ENCODE measurements at regions not wholly inside any gene's neighbourhood (a gene's known extent, or its start where the extent isn't known, plus 50 kb on each side); places are given as distances from the start of the nearest gene placed in this dataset.

DNA sequence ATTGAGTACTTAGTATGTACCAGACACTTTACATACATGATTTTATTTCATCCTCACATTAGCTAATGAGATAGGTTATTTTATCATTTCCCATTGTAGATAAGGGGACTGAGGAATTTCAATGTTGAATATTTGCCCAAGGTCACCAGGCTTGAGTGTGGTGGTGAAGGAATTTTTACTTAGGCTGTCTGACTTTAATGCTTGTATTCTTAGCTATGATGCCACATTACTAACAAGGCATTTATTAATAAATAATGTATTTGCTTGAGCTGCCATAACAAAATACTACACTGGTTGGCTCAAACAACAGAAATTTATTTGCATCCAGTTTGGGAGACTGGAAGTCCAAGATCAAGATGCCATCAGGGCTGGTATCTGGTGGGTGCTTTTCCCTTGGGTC, 250.9 kb downstream of the GPD2 start:
- no peaks in the 10 kb centered on the region for H3K4me1 ChIP-seq (ENCODE audit: control insufficient read depth, low read length)
- TF ChIP-seq, protein P1, sequence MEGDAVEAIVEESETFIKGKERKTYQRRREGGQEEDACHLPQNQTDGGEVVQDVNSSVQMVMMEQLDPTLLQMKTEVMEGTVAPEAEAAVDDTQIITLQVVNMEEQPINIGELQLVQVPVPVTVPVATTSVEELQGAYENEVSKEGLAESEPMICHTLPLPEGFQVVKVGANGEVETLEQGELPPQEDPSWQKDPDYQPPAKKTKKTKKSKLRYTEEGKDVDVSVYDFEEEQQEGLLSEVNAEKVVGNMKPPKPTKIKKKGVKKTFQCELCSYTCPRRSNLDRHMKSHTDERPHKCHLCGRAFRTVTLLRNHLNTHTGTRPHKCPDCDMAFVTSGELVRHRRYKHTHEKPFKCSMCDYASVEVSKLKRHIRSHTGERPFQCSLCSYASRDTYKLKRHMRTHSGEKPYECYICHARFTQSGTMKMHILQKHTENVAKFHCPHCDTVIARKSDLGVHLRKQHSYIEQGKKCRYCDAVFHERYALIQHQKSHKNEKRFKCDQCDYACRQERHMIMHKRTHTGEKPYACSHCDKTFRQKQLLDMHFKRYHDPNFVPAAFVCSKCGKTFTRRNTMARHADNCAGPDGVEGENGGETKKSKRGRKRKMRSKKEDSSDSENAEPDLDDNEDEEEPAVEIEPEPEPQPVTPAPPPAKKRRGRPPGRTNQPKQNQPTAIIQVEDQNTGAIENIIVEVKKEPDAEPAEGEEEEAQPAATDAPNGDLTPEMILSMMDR (IDR thresholded peaks at IDR 0.05; ENCODE audit: low read depth, low read length, poor library complexity, severe bottlenecking) = no peak
- TF ChIP-seq EZH2phosphoT487 (IDR thresholded peaks at IDR 0.05; ENCODE audit: borderline replicate concordance, low read length) = no peak
- H3K27me3 ChIP-seq (ENCODE audit: control insufficient read depth, low read length) = no peaks in the 10 kb centered on the region
- no peaks in the 10 kb centered on the region for H3K79me2 ChIP-seq (ENCODE audit: control insufficient read depth, low read length)
- H3K9me3 ChIP-seq (ENCODE audit: control insufficient read depth, insufficient read depth, low read length) = no peaks in the 10 kb centered on the region
- no peak overlapping the region for H3K27ac ChIP-seq (ENCODE audit: low read depth, low read length)
- no peak overlapping the region for H3K4me2 ChIP-seq (ENCODE audit: low read length)
- H4K20me1 ChIP-seq (ENCODE audit: control insufficient read depth, insufficient read depth, low read depth, low read length) = no peaks in the 10 kb centered on the region
- no peaks in the 10 kb centered on the region for H3K36me3 ChIP-seq (ENCODE audit: control insufficient read depth, low read length)
- no peaks in the 10 kb centered on the region for H3F3A ChIP-seq (ENCODE audit: control insufficient read depth, insufficient read depth)
- H3K4me3 ChIP-seq (ENCODE audit: low read length) = no peak overlapping the region
- no peaks in the 10 kb centered on the region for H3K9me2 ChIP-seq (replicated peaks; ENCODE audit: control insufficient read depth, low read length)

DNA sequence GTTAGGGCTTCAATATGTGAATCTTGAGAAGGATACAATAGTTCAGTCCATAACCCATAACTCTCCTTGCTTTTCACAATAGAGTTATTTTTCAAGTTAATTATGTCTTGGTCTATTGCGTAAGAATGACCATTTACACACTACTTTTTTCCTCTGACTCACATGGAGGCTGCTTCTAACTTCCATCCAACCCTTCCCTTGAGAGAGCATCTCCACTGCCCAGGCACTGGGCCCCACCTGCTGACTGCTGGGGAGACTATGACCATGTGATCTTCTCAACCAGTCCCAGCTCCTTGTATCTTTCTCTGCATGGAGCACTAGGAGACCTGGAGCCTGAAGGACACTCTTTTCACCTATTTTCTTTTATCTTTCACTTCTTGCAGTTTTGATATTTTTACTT, 251.5 kb downstream of the GPD2 start:
- no peaks in the 10 kb centered on the region for H3K4me1 ChIP-seq (ENCODE audit: control insufficient read depth, low read length)
- H3K36me3 ChIP-seq (ENCODE audit: control insufficient read depth, low read length) = no peaks in the 10 kb centered on the region
- no peaks in the 10 kb centered on the region for H4K20me1 ChIP-seq (ENCODE audit: control insufficient read depth, insufficient read depth, low read depth, low read length)
- H3K9me2 ChIP-seq (replicated peaks; ENCODE audit: control insufficient read depth, low read length) = no peaks in the 10 kb centered on the region
- H3F3A ChIP-seq (ENCODE audit: control insufficient read depth, insufficient read depth) = no peaks in the 10 kb centered on the region
- H3K4me3 ChIP-seq (ENCODE audit: low read length) = no peak overlapping the region
- H3K9me3 ChIP-seq (ENCODE audit: control insufficient read depth, insufficient read depth, low read length) = no peaks in the 10 kb centered on the region
- TF ChIP-seq, protein P1 (IDR thresholded peaks at IDR 0.05; ENCODE audit: low read depth, low read length, poor library complexity, severe bottlenecking) = no peak
- TF ChIP-seq EZH2phosphoT487 (IDR thresholded peaks at IDR 0.05; ENCODE audit: borderline replicate concordance, low read length) = no peak
- H3K79me2 ChIP-seq (ENCODE audit: control insufficient read depth, low read length) = no peaks in the 10 kb centered on the region
- H3K4me2 ChIP-seq (ENCODE audit: low read length) = no peak overlapping the region
- H3K27me3 ChIP-seq (ENCODE audit: control insufficient read depth, low read length) = no peaks in the 10 kb centered on the region
- no peak overlapping the region for H3K27ac ChIP-seq (ENCODE audit: low read depth, low read length)

DNA sequence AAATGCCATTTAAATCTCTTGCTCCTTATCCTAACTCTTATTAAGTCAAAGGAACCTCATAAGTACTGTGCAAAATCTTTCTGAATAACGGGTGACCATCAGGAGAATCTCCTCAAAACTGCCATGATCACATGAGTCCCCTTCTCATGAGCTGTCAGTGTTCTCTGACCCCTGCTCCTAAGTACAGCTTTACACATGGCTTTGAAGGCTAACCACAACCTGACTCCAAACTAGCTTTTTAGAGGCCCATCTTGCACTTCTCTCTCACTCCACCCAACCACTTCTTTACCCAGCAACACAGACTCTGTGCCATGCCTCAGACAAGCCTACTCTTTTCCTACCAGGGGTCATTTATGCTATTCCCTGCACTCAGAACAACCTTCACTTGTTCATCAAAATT, 253.8 kb downstream of the GPD2 start:
- H3K9me3 ChIP-seq (ENCODE audit: control insufficient read depth, insufficient read depth, low read length) = no peaks in the 10 kb centered on the region
- TF ChIP-seq, protein P1 (IDR thresholded peaks at IDR 0.05; ENCODE audit: low read depth, low read length, poor library complexity, severe bottlenecking) = no peak
- TF ChIP-seq EZH2phosphoT487 (IDR thresholded peaks at IDR 0.05; ENCODE audit: borderline replicate concordance, low read length) = no peak

DNA sequence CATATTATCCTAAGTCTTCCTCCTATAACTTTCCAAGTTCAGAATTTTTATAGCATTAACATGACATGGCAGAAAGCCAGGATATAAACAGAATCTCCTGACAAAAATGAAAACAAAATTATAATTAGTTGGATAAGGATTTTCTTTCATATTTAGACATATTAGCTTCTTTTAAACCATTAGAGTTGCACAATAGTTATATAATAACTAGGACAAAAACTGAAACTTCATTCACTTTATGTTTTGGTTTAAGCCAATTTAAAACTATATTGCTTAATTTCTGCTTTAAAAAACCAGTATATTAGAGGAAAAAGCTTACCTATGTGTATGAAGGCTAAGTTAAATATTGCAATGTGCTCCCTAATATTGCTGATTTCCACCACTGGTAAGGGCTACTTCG, 254.8 kb downstream of the GPD2 start:
- TF ChIP-seq EZH2phosphoT487 (IDR thresholded peaks at IDR 0.05; ENCODE audit: borderline replicate concordance, low read length) = no peak
- TF ChIP-seq, protein P1 (IDR thresholded peaks at IDR 0.05; ENCODE audit: low read depth, low read length, poor library complexity, severe bottlenecking) = no peak
- Histone ChIP-seq H3K9me2 (replicated peaks; ENCODE audit: control insufficient read depth, low read length) (no peaks in the 10 kb centered on the region), H3K27me3 (ENCODE audit: control insufficient read depth, low read length) (no peaks in the 10 kb centered on the region; the same call in 1 of the 2 replicates), H3K79me2 (ENCODE audit: control insufficient read depth, low read length) (no peaks in the 10 kb centered on the region), H3F3A (ENCODE audit: control insufficient read depth, insufficient read depth) (no peaks in the 10 kb centered on the region), H3K4me2 (ENCODE audit: low read length) (no peak overlapping the region), H3K4me1 (ENCODE audit: control insufficient read depth, low read length) (no peaks in the 10 kb centered on the region), H3K27ac (ENCODE audit: low read depth, low read length) (no peak overlapping the region), H3K36me3 (ENCODE audit: control insufficient read depth, low read length) (no peaks in the 10 kb centered on the region), H4K20me1 (ENCODE audit: control insufficient read depth, insufficient read depth, low read depth, low read length) (no peaks in the 10 kb centered on the region), H3K9me3 (ENCODE audit: control insufficient read depth, insufficient read depth, low read length) (no peaks in the 10 kb centered on the region), H3K4me3 (ENCODE audit: low read length) (no peak overlapping the region)

More for the DNA sequence above, 253.8 kb downstream of the GPD2 start:
- Histone ChIP-seq H3K27ac (ENCODE audit: low read depth, low read length) (no peak overlapping the region), H3K79me2 (ENCODE audit: control insufficient read depth, low read length) (no peaks in the 10 kb centered on the region), H3K4me3 (ENCODE audit: low read length) (no peak overlapping the region), H3K4me2 (ENCODE audit: low read length) (no peak overlapping the region), H4K20me1 (ENCODE audit: control insufficient read depth, insufficient read depth, low read depth, low read length) (no peaks in the 10 kb centered on the region), H3K27me3 (ENCODE audit: control insufficient read depth, low read length) (no peaks in the 10 kb centered on the region; the same call in 1 of the 2 replicates), H3K4me1 (ENCODE audit: control insufficient read depth, low read length) (no peaks in the 10 kb centered on the region), H3K9me2 (replicated peaks; ENCODE audit: control insufficient read depth, low read length) (no peaks in the 10 kb centered on the region), H3F3A (ENCODE audit: control insufficient read depth, insufficient read depth) (no peaks in the 10 kb centered on the region), H3K36me3 (ENCODE audit: control insufficient read depth, low read length) (no peaks in the 10 kb centered on the region)

All from DOHH2 (cell line).